Mucosa of rectum (tissue), 2 donors: ENCODE measurements at regions not wholly inside any gene's neighbourhood (a gene's known extent, or its start where the extent isn't known, plus 50 kb on each side); places are given as distances from the start of the nearest gene placed in this dataset.
A peak's percentile ranks its signal among the peaks of the same experiment; 100 is the strongest.

Source experiments
- H3K27ac ChIP-seq, 2 donors: one replicate each; pipeline ENCODE4 v1.7.0; 2013; ENCODE audit warnings: inconsistent platforms in 2 of 2, low read depth in 2 of 2, low read length in 2 of 2
- H3K27me3 ChIP-seq, 2 donors: one replicate each; pipeline ENCODE4 v1.7.0; 2013; ENCODE audit warnings: low read length in 2 of 2; ENCODE audit not compliant: control insufficient read depth in 2 of 2, insufficient read depth in 2 of 2
- H3K36me3 ChIP-seq, 2 donors: one replicate each; pipeline ENCODE4 v1.7.0; 2013; ENCODE audit warnings: low read length in 2 of 2; ENCODE audit not compliant: control insufficient read depth in 2 of 2, insufficient read depth in 2 of 2
- H3K4me1 ChIP-seq, 2 donors: one replicate each; pipeline ENCODE4 v1.7.0; 2013; ENCODE audit warnings: low read length in 2 of 2, mild to moderate bottlenecking in 1 of 2; ENCODE audit not compliant: control insufficient read depth in 2 of 2, insufficient read depth in 2 of 2
- H3K4me3 ChIP-seq, 2 donors: one replicate each; pipeline ENCODE4 v1.7.0; 2013; ENCODE audit warnings: low read length in 2 of 2
- H3K9ac ChIP-seq, 2 donors: one replicate each; pipeline ENCODE4 v1.7.0; 2013; ENCODE audit warnings: low read length in 2 of 2, low read depth in 1 of 2, mild to moderate bottlenecking in 1 of 2
- H3K9me3 ChIP-seq, 2 donors: one replicate each; pipeline ENCODE4 v1.7.0; 2013; ENCODE audit warnings: low read length in 2 of 2; ENCODE audit not compliant: control insufficient read depth in 2 of 2
- donor health status: healthy.
- donor health status: Normal muscosa, but diverticular disease.

- H3K9ac ChIP-seq, result no peak overlapping the region
- H3K4me3 ChIP-seq, result peak overlapping the region in 1 of 2 donors; percentile 53
- H3K9me3 ChIP-seq, result no peaks in the 10 kb centered on the region
- H3K36me3 ChIP-seq, result no peaks in the 10 kb centered on the region
- H3K27me3 ChIP-seq, result no peaks in the 10 kb centered on the region
- H3K27ac ChIP-seq, result peak overlapping the region; percentile 13 to 56
- peaks cover 2 to 10% of the 10 kb centered on the region in 2 donors for H3K4me1 ChIP-seq
Measured at GRCh38 chr1:239718997-239719628, 332.7 kb downstream of the CHRM3 start.

DNA sequence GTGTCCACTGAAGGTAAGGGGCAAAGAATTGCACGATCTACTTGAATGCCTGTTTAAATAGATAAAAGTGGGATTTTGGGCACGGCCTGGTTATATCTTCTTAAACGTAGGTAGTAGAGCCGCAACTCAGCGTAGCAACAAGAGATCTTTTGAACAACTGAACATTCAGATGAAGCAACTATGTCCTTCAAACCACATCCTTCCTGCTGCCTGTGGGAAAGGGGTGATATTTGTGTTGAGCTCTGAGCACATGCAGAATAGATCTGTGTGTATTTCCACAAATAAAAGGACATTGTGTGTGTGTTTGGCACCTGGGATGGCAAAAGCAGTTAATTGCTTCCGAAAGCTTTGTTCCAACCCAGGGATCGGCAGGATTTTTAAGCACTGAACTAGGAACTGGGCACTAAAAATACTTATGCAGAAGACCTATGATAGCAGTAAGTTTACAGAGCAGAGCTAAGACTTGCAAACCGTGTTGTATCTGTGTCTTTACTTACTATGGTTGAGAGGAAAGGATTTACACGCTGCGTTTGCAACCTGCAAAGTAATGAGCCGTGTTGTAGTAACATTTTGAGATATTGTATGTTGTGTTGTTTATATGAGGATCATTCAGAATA, 333.4 kb downstream of the CHRM3 start:
- Histone ChIP-seq H3K9ac (no peak overlapping the region), H3K27ac (peak overlapping the region; percentile 13 to 56), H3K36me3 (no peaks in the 10 kb centered on the region), H3K9me3 (no peaks in the 10 kb centered on the region), H3K4me1 (peaks cover 2 to 10% of the 10 kb centered on the region in 2 donors), H3K4me3 (peak overlapping the region in 1 of 2 donors; percentile 53), H3K27me3 (no peaks in the 10 kb centered on the region)

GRCh38 chr1:239722035-239722434, 335.7 kb downstream of the CHRM3 start:
- no peak overlapping the region for H3K9ac ChIP-seq
- H3K4me1 ChIP-seq, result peaks cover 2 to 10% of the 10 kb centered on the region in 2 donors
- H3K27me3 ChIP-seq, result no peaks in the 10 kb centered on the region
- H3K9me3 ChIP-seq, result no peaks in the 10 kb centered on the region
- no peaks in the 10 kb centered on the region for H3K36me3 ChIP-seq
- no peak overlapping the region for H3K4me3 ChIP-seq
- H3K27ac ChIP-seq, result no peak overlapping the region

DNA sequence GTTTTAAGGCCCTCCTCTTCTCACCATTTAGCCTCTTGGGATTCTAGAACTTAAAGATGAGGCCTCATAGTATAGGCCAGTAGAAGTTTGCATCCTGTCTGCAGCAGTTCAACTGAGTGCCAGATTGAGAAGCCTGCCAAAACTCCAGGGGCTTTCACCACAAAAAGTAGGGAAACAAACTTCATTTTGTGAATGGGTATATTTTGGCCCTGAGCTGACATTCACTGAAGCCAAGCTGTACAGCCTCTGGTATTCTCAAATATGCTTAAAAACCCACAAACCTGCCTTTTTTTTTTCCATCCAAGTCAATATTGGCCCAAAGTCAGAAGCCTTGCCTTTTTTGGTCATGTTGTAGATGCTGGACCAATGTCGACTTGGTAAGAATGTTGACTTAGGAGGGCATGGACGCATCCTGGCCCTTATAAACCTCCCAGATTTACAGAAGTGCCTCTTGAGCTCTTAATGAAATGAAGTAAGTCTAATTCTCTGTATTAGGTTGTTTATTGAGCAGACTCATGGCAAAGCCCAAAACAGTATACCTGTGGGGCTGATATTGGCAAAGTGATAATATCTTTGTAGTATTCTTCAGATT, 337.5 kb downstream of the CHRM3 start:
- peaks cover 2 to 7% of the 10 kb centered on the region in 2 donors for H3K4me1 ChIP-seq
- H3K36me3 ChIP-seq, result no peaks in the 10 kb centered on the region
- no peak overlapping the region for H3K27ac ChIP-seq
- H3K9me3 ChIP-seq, result no peaks in the 10 kb centered on the region
- H3K27me3 ChIP-seq, result no peaks in the 10 kb centered on the region
- no peak overlapping the region for H3K9ac ChIP-seq
- H3K4me3 ChIP-seq, result no peak overlapping the region

- Histone ChIP-seq H3K9ac (no peak overlapping the region), H3K27me3 (no peaks in the 10 kb centered on the region), H3K36me3 (no peaks in the 10 kb centered on the region), H3K4me3 (no peak overlapping the region), H3K27ac (no peak overlapping the region), H3K4me1 (no peaks in the 10 kb centered on the region), H3K9me3 (no peaks in the 10 kb centered on the region)
Measured at GRCh38 chr1:239725371-239725770, 339.0 kb downstream of the CHRM3 start.

DNA sequence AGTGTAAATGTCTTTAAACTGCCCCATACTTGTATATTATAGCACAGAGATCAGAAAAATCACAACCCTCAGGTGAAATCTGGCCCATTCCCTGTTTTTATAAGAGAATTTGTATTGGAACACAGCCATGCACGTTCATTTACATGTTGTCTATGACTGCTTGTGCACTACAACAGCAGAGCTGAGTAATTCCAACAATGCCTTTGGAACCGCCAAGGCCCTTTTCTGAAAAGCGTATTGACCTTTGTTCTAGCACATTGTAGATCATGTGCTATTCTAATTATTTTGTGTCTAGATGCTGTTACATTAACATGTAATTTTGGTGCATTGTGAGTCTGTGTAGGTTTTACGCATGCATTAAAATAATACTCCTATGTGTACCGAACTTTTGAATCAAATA, 339.6 kb downstream of the CHRM3 start:
- Histone ChIP-seq H3K36me3 (no peaks in the 10 kb centered on the region), H3K27me3 (no peaks in the 10 kb centered on the region), H3K27ac (no peak overlapping the region), H3K4me1 (no peaks in the 10 kb centered on the region), H3K4me3 (no peak overlapping the region), H3K9me3 (no peaks in the 10 kb centered on the region), H3K9ac (no peak overlapping the region)

GRCh38 chr1:239730378-239730777, 344.0 kb downstream of the CHRM3 start:
- no peaks in the 10 kb centered on the region for H3K4me1 ChIP-seq
- H3K27ac ChIP-seq, result no peak overlapping the region

GRCh38 chr1:239731082-239731748, 344.8 kb downstream of the CHRM3 start:
- H3K4me3 ChIP-seq, result no peak overlapping the region
- no peaks in the 10 kb centered on the region for H3K36me3 ChIP-seq
- H3K4me1 ChIP-seq, result no peaks in the 10 kb centered on the region
- no peak overlapping the region for H3K27ac ChIP-seq
- no peaks in the 10 kb centered on the region for H3K9me3 ChIP-seq
- no peak overlapping the region for H3K9ac ChIP-seq
- no peaks in the 10 kb centered on the region for H3K27me3 ChIP-seq

More at GRCh38 chr1:239730378-239730777, 344.0 kb downstream of the CHRM3 start:
- no peaks in the 10 kb centered on the region for H3K9me3 ChIP-seq
- no peak overlapping the region for H3K9ac ChIP-seq
- no peaks in the 10 kb centered on the region for H3K27me3 ChIP-seq
- H3K4me3 ChIP-seq, result no peak overlapping the region
- H3K36me3 ChIP-seq, result no peaks in the 10 kb centered on the region

DNA sequence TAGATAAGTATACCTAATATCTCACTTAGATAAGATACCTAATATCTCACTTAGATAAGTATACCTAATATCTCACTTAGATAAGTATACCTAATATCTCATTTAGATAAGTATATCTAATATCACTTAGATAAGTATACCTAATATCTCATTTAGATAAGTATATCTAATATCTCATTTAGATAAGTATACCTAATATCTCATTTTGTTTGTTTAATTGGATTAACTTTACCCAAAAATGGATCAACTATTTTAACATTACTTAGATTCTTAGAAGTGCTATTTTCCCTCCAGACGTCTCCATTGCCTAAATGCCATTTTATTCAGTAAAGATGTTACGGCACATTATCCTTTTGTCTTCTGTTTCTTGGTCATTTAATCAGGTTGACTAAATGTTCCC, 346.4 kb downstream of the CHRM3 start:
- Histone ChIP-seq H3K9me3 (no peaks in the 10 kb centered on the region), H3K27ac (no peak overlapping the region), H3K36me3 (no peaks in the 10 kb centered on the region), H3K4me1 (no peaks in the 10 kb centered on the region), H3K4me3 (no peak overlapping the region), H3K27me3 (no peaks in the 10 kb centered on the region), H3K9ac (no peak overlapping the region)

GRCh38 chr1:239733995-239734394, 347.6 kb downstream of the CHRM3 start:
- Histone ChIP-seq H3K9ac (no peak overlapping the region), H3K27ac (no peak overlapping the region), H3K4me3 (no peak overlapping the region), H3K4me1 (no peaks in the 10 kb centered on the region), H3K9me3 (no peaks in the 10 kb centered on the region), H3K27me3 (no peaks in the 10 kb centered on the region), H3K36me3 (no peaks in the 10 kb centered on the region)
